SIG-M5 (cell line): ENCODE measurements at regions not wholly inside any gene's neighbourhood (a gene's known extent, or its start where the extent isn't known, plus 50 kb on each side); places are given as distances from the start of the nearest gene placed in this dataset.
"Not testable (repeated sequence)": the region's sequence is repeated elsewhere in the genome, so short reads cannot be mapped to it uniquely, and the experiment has no call there.

Source experiments
- DNase-seq: peaks from one replicate; lab custom pipeline; 2025; lab: John Stamatoyannopoulos, UW

DNA sequence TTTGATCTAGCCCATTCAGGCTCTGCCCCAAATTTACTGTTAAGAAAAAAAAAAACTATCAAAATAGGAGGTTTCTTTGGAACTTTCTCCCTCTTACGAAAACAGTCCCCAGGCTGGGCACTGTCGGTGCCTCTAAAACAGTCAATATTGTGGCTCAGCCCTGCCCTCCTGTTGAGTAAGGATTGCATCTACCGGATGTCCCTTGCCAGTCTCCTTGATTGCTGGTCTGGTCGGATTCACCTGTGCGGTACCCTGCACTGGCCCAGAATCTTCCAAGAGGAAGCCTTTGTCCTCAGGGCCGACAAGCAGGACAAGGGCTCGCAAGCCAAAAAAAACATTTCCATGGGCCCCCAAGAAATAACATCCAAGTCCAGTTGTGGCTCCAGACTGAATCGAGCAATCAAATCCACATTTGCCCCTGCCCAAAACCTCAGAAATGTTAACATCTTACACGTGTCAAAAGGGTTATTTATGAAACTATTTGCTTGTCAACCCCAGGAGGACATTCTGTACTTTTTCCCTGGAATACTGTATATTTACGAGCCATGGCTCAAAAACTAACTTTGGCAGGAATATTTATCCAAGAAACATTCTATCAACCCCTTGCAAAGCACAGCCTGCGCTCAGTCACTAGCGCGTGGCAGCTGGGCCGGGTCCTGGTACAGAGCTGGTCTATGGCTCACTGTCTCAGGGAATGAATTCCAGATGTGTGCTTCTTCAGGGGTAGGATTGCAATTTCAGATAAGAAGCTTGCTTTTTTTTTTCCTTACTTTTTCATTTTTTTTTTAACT is 129.2 kb upstream of the ADRA1B start:
- no peak for DNase-seq

GRCh38 chr5:159787837-159788236 is 128.4 kb upstream of the ADRA1B start:
- no peak for DNase-seq

DNA sequence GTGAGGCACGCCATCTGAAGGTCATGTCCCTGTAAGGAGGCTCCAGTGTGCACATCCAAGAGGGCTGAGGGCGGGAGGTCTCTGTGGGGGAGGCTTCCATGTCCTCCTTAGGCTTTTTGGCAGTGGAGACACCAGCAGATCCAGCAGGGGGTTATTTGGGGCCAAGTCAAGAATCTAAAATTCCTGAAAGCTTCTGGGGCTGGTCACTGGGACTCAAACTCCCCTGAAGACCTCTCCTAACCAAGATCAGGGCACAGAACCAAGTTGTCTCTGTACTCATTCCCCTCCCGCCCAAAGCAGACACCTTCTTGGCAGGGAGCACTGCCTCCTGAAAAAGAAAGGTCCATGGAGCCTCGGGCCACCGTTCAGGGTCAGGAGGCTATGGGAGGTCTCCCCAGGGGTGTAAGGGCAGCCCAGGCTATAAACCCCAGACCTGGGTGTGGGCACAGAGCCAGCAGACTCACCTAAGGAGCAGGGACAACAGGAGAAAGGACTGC is 127.4 kb upstream of the ADRA1B start:
- no peak for DNase-seq

- no peak for DNase-seq
These were observed 124.1 kb upstream of the ADRA1B start for GRCh38 chr5:159792180-159792579.

DNA sequence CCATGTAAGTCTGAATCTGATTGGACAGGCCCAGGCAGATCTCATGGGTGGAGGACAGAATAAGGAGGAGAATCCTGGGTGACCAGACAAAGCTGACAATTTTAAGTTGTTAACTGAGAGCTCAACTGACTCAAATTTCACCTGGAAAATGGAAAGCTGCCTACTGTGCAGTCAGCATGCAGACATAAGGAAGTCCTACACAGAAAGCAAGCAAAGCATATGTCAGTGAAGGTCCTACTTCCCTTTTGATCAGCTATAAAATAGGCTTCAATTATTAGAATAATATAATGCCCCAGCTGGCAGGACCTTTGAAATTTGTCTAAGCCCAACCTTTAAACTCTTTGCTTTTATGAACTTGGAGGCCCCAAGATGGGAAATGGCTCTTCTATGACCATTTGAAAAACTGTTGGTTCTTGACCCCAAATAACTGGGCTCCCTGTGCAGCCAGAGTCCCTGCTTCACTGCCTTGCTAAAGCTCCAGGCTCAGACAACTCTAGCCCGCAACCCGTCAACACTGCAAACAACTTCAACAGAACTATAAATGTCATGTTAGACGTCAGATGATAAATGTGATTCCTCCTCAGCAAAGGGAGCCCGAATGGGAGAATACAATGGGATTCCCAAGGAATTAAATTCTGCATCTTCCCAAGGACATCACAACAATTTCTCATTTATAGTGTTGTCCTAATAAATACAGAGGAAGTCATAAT is 118.9 kb upstream of the ADRA1B start:
- DNase-seq, result no peak

DNA sequence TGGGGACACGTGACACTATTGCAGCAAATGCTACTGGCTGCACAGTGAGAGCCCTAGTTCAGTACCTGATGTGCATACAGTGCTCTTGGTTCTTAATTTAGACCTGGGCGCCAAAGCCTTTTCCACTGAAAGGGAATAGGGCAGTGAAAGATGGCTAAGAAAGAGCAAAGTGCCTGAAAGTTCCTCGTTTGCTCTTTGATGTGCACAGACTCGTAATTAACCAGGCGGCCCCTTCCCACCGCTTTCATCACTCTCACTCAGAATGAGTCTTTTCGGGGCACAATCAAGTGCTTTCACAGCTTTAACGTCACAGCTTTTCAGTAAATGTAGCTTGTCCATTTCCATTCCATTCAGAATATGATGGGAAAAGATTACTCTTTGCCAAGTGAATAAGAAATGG is 116.6 kb upstream of the ADRA1B start:
- DNase-seq, result no peak

GRCh38 chr5:159800131-159800840 is 116.0 kb upstream of the ADRA1B start:
- no peak for DNase-seq

DNA sequence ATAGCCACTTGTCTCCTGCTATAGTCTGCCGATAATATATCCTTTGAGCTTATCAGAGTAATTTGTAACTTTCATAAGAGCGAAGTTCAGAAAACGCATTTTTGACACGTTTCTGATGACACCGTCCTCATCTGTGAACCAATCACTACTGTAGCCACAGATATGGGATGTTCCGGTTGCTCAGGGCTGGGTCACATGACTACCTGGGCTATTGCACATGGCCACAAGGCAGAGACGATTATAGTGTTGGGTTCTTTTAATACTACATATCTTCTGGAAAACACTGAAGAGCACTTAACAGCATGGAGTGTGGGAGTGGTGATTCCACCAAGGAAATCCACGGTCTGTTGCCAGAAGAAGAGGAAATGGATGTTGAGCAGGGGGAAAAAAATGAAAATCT is 115.0 kb upstream of the ADRA1B start:
- DNase-seq, result no peak

- no peak for DNase-seq
These were observed 113.6 kb upstream of the ADRA1B start for GRCh38 chr5:159802661-159803060.

GRCh38 chr5:159804121-159804520 is 112.2 kb upstream of the ADRA1B start:
- DNase-seq, result no peak

- peak; percentile 64 for DNase-seq
These were observed 111.3 kb upstream of the ADRA1B start for GRCh38 chr5:159805021-159805420.

DNA sequence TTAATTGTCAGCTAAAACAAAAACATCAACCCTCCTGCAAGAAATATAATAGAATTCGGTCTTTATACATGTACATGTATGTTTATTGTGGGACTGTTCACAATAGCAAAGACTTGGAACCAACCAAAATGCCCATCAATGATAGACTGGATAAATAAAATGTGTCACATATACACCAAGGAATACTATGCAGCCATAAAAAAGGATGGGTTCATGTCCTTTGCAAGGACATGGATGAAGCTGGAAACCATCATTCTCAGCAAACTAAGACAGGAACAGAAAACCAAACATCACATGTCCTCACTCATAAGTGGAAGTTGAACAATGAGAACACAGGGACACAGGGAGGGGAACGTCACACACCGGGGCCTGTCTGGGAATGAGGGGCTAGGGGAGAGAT is 109.1 kb upstream of the ADRA1B start:
- not testable (repeated sequence) for DNase-seq

DNA sequence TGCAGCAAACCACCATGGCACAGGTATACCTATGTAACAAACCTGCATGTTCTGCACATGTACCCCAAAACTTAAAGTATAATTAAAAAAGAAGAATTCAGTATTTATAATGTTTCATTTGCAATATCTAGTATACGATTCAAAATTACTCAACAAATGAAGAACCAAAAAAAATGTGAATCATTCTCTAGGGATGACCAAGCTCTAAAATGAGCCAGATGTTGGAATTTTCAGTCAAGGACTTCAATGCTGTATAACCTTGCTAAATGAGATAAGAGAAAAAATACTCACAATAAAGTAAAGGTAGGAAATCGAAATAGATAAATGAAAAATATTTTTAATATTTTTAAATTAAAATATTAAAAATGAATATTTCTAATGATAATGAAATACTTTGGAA is 108.7 kb upstream of the ADRA1B start:
- DNase-seq, result no peak

GRCh38 chr5:159811712-159812111 is 104.6 kb upstream of the ADRA1B start:
- no peak for DNase-seq

DNA sequence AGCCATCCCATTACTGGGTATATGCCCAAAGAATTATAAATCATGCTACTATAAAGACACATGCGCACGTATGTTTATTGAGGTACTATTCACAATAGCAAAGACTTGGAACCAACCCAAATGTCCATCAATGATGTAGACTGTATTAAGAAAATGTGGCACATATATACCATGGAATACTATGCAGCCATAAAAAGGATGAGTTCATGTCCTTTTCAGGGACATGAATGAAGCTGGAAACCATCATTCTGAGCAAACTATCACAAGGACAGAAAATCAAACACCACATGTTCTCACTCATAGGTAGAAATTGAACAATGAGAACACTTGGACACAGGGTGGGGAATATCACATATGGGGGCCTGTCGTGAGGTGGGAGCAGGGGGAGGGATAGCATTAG is 103.5 kb upstream of the ADRA1B start:
- DNase-seq, result not testable (repeated sequence)

GRCh38 chr5:159814222-159814621 is 102.1 kb upstream of the ADRA1B start:
- DNase-seq, result no peak

DNA sequence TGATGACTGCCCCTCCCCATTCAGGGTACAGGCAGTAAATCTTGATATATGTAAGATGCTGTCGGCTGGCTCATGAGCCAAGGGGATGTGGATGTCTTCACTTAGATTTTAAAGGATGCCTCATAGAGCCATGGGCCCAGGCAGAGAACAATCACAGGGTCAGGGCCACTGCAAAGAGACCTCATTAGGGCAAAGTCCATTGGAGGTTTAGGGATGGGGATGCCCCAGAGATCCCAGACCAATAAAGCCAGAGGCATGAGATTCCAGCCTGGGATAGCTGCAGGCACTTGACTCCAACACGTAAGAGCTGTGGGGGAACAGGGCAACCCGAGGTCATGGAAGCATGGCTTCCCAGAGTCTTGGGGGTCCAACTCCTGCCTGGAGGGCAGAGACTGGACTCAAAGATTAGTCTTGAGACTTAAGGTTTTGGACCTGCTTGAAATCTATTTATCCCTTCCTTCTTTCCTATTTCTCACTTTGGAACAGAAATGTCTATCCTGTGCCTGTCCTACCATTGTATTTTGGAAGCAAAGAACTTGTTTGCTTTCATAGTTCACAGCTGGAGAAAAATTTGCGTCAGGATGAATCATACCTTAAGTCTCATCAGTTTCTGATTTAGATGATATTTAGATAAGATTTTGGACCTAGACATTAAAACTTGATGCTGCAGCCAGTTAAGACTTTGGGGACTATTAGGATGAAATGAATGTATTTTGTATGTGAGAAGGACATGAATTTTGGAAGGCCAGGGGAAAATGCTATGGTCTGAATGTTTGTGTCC is 101.3 kb upstream of the ADRA1B start:
- DNase-seq, result no peak

DNA sequence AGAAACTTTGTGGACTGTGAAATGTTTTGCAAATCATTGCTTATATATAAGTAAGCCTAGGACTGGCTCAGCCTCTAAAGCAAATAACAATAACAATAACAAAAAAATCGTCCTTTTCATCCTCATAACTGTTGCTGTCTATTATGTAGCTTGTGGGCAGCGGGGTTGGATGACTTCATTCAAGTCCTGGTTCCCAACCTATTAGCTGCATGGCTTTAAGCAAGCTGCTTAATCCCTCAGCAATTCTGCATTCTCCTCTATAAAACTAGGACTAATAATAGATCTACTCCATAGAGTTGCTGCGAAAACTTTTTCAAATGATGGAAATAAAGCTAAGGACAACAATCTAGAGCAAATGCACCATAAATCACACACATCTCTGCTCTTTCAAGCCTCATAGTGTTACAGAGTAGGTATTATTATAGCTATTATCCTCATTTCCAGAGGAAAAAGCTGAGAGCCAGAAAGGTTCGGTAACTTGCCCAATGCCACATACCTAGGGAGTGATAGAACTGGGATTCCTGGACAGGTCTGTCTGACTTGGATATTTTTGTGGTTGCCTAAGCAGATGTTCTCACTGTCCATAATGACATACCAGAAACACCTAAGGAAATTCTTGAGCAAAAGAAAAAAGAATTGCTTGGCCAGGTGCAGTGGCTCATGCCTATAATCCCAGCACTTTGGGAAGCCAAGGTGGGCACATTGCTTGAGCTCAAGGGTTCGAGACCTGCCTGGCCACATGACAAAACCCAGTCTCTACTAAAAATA is 98.8 kb upstream of the ADRA1B start:
- DNase-seq, result no peak

GRCh38 chr5:159819591-159820411 is 96.5 kb upstream of the ADRA1B start:
- no peak for DNase-seq

- no peak for DNase-seq
These were observed 95.6 kb upstream of the ADRA1B start for GRCh38 chr5:159820692-159821091.
